Liver (tissue), 8 donors: ENCODE measurements at regions not wholly inside any gene's neighbourhood (a gene's known extent, or its start where the extent isn't known, plus 50 kb on each side); places are given as distances from the start of the nearest gene placed in this dataset.

ENCODE experiments used
- DNase-seq: peaks from one replicate; pipeline ENCODE4 v3.0.0-alpha.2; 2017; ENCODE audit warnings: low spot score
- H3K27ac ChIP-seq, 2 donors: one replicate each; pipeline ENCODE4 v1.7.0; 2013; ENCODE audit warnings: inconsistent platforms in 2 of 2, low read length in 2 of 2, control low read depth in 1 of 2, low read depth in 1 of 2, mild to moderate bottlenecking in 1 of 2
- H3K27me3 ChIP-seq, 4 donors: one replicate each; pipeline versions ENCODE4 v1.6.1 to v1.7.0; 2013; ENCODE audit warnings: low read length in 3 of 4, inconsistent platforms in 1 of 4, mild to moderate bottlenecking in 1 of 4, moderate library complexity in 1 of 4; ENCODE audit not compliant: control insufficient read depth in 4 of 4, insufficient read depth in 4 of 4
- H3K36me3 ChIP-seq, 4 donors: one replicate each; pipeline versions ENCODE4 v1.6.1 to v1.7.0; 2013; ENCODE audit warnings: low read length in 3 of 4, mild to moderate bottlenecking in 3 of 4, low read depth in 1 of 4, moderate library complexity in 1 of 4; ENCODE audit not compliant: control insufficient read depth in 4 of 4, insufficient read depth in 3 of 4
- H3K4me1 ChIP-seq, 4 donors: one replicate each; pipeline versions ENCODE4 v1.6.1 to v1.7.0; 2013; ENCODE audit warnings: low read length in 3 of 4, mild to moderate bottlenecking in 3 of 4, moderate library complexity in 1 of 4; ENCODE audit not compliant: control insufficient read depth in 4 of 4, insufficient read depth in 4 of 4
- H3K4me3 ChIP-seq, 3 donors: one replicate each; pipeline versions ENCODE4 v1.6.1 to v1.7.0; 2013; ENCODE audit warnings: low read length in 3 of 3, control low read depth in 1 of 3, low read depth in 1 of 3, mild to moderate bottlenecking in 1 of 3
- H3K9ac ChIP-seq, 2 donors: one replicate each; pipeline ENCODE4 v1.7.0; 2013; ENCODE audit warnings: low read length in 2 of 2, mild to moderate bottlenecking in 2 of 2, moderate library complexity in 2 of 2, control low read depth in 1 of 2, low read depth in 1 of 2
- H3K9me3 ChIP-seq, 4 donors: one replicate each; pipeline versions ENCODE4 v1.6.1 to v1.7.0; 2013; ENCODE audit warnings: low read length in 3 of 4; ENCODE audit not compliant: control insufficient read depth in 4 of 4
- EGR1 ChIP-seq, 2 donors: IDR thresholded peaks; 2 replicates each; pipeline ENCODE4 v1.6.1; 2016 to 2018; ENCODE audit warnings: antibody characterized with exemption in 2 of 2, low read depth in 2 of 2
- FOXA1 ChIP-seq: IDR thresholded peaks from 2 replicates; pipeline ENCODE4 v1.6.1; 2016; ENCODE audit warnings: antibody characterized with exemption
- FOXA2 ChIP-seq: IDR thresholded peaks from 2 replicates; pipeline ENCODE4 v1.6.1; 2016; ENCODE audit warnings: antibody characterized with exemption
- GABPA ChIP-seq, 2 donors: IDR thresholded peaks in 1 of 2; conservative IDR thresholded peaks in 1 of 2; 2 replicates each; pipeline ENCODE4 v1.6.1; 2016; ENCODE audit warnings: antibody characterized with exemption in 2 of 2, mild to moderate bottlenecking in 1 of 2, moderate library complexity in 1 of 2
- HNF4A ChIP-seq, 2 donors: conservative IDR thresholded peaks; 2 replicates each; pipeline ENCODE4 v1.6.1; 2016; ENCODE audit warnings: antibody characterized with exemption in 2 of 2, mild to moderate bottlenecking in 2 of 2
- HNF4G ChIP-seq: IDR thresholded peaks from 2 replicates; pipeline ENCODE4 v1.6.1; 2016; ENCODE audit warnings: antibody characterized with exemption
- NR2F2 ChIP-seq: IDR thresholded peaks from 2 replicates; pipeline ENCODE4 v1.6.1; 2016; ENCODE audit warnings: antibody characterized with exemption
- RAD21 ChIP-seq, 2 donors: IDR thresholded peaks; 2 replicates each; pipeline ENCODE4 v1.6.1; 2016; ENCODE audit warnings: antibody characterized with exemption in 2 of 2, mild to moderate bottlenecking in 2 of 2
- RXRA ChIP-seq, 2 donors: IDR thresholded peaks; 2 replicates each; pipeline ENCODE4 v1.6.1; 2017 to 2018; ENCODE audit warnings: antibody characterized with exemption in 2 of 2, mild to moderate bottlenecking in 1 of 2
- SP1 ChIP-seq: IDR thresholded peaks from 2 replicates; pipeline ENCODE4 v1.6.1; 2018; ENCODE audit warnings: antibody characterized with exemption, mild to moderate bottlenecking
- YY1 ChIP-seq: IDR thresholded peaks from 2 replicates; pipeline ENCODE4 v1.6.1; 2016; ENCODE audit warnings: antibody characterized with exemption, mild to moderate bottlenecking
- WGBS: extraction: QIAGEN DNeasy Blood & Tissue Kit; methylation state at CpG from one replicate; pipeline ENCODE4 v1.1.7; 2013; 5-methylcytosine and 5-hydroxymethylcytosine counted together
- TF ChIP-seq, protein P1 (sequence below): fragments of 150-350 bp; IDR thresholded peaks from 2 replicates; pipeline ENCODE4 v1.5.1; 2017; ENCODE audit warnings: improper control_type of control experiment, low read depth, low read length; ENCODE audit not compliant: missing input control
- TF ChIP-seq, protein P2 (sequence below): IDR thresholded peaks from 2 replicates; pipeline ENCODE4 v1.6.1; 2016; ENCODE audit warnings: antibody characterized with exemption
- TF ChIP-seq, protein P3 (sequence below): IDR thresholded peaks from 2 replicates; pipeline ENCODE4 v1.6.1; 2016; ENCODE audit warnings: antibody characterized with exemption, mild to moderate bottlenecking
- TF ChIP-seq, protein P4 (sequence below): IDR thresholded peaks from 2 replicates; pipeline ENCODE4 v1.6.1; 2016; ENCODE audit warnings: antibody characterized with exemption
- TF ChIP-seq, protein P5 (sequence below): IDR thresholded peaks from 2 replicates; pipeline ENCODE4 v1.6.1; 2016; ENCODE audit warnings: antibody characterized with exemption
- donor health status: healthy.
- donor health status: healthy.
- donor health status: healthy.
- donor health status: healthy.
- donor health status: healthy.

DNA sequence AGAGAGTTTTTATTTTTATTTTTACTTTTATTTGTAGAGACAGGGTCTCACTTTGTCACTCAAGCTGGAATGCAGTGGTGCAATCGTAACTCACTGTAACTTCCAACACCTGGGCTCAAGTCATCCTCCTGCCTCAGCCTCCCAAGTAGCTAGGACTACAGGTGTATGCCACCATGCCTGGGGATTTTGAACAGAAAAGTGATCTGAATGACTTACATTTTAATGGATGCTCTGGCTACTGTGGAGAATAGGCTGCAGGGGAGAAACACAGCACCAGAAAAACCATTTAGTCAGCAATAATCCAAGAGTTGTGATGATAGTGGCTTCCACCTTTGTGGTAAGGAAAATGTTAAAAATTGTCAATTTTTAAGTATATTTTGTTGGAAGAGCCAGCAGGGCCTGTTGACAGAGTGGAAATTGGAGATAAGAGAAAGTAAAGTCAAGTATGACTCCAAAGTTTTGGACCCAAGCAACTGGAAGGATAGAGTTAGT lies 106.0 kb upstream of the LOC128125822 start (continued):
- TF ChIP-seq, protein P1, sequence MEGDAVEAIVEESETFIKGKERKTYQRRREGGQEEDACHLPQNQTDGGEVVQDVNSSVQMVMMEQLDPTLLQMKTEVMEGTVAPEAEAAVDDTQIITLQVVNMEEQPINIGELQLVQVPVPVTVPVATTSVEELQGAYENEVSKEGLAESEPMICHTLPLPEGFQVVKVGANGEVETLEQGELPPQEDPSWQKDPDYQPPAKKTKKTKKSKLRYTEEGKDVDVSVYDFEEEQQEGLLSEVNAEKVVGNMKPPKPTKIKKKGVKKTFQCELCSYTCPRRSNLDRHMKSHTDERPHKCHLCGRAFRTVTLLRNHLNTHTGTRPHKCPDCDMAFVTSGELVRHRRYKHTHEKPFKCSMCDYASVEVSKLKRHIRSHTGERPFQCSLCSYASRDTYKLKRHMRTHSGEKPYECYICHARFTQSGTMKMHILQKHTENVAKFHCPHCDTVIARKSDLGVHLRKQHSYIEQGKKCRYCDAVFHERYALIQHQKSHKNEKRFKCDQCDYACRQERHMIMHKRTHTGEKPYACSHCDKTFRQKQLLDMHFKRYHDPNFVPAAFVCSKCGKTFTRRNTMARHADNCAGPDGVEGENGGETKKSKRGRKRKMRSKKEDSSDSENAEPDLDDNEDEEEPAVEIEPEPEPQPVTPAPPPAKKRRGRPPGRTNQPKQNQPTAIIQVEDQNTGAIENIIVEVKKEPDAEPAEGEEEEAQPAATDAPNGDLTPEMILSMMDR = no peak
- TF ChIP-seq FOXA1 = no peak
- TF ChIP-seq, protein P2, sequence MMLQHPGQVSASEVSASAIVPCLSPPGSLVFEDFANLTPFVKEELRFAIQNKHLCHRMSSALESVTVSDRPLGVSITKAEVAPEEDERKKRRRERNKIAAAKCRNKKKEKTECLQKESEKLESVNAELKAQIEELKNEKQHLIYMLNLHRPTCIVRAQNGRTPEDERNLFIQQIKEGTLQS = no peak
- no peak for TF ChIP-seq RAD21 (IDR thresholded peaks at IDR 0.05)
- TF ChIP-seq EGR1 (IDR thresholded peaks at IDR 0.05; ENCODE audit: low read depth in 2 of 2) = no peak
- no peak for TF ChIP-seq HNF4A (conservative IDR thresholded peaks at IDR 0.05)
- TF ChIP-seq SP1 = no peak
- TF ChIP-seq RXRA (IDR thresholded peaks at IDR 0.05) = no peak
- no peak for TF ChIP-seq YY1

DNA sequence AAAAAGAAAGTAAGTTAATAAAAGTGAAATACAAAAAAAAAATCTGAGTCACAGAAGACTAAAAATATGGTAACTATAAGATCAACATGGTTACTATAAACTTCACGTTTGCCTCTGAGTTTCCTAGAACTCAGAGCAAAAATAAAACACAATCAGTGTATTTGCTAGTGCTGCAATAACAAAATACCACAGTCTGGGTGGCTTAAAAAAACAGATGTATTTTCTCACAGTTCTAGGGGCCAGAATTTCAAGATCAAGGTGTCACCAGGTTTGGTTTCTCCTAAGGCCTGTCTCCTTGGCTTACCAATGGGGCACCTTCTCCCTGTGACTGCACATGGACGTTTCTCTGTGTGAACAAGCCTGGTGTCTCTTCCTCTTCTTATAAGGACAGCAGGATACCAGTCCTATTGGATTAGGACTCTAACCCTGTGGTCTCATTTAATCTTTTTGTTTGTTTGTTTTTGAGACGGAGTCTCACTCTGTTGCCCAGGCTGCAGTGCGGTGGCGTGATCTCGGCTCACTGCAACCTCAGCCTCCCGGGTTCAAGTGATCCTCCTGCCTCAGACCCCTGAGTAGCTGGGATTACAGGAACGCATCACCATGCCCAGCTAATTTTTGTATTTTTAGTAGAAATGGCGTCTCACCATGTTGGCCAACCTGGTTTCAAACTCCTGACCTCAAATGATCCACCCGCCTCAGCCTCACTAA lies 104.9 kb upstream of the LOC128125822 start:
- Histone ChIP-seq H3K4me1 (peaks cover 0 to 11% (median 2%) of the 10 kb centered on the region in 4 donors), H3K9me3 (no peaks in the 10 kb centered on the region), H3K27ac (peak overlapping the region; percentile 53 to 72), H3K27me3 (no peaks in the 10 kb centered on the region), H3K36me3 (no peaks in the 10 kb centered on the region), H3K9ac (no peak overlapping the region), H3K4me3 (no peak overlapping the region)
- TF ChIP-seq FOXA2 = no peak
- no peak for TF ChIP-seq EGR1 (IDR thresholded peaks at IDR 0.05; ENCODE audit: low read depth in 2 of 2)
- no peak for TF ChIP-seq FOXA1
- no peak for TF ChIP-seq YY1
- TF ChIP-seq, protein P3, sequence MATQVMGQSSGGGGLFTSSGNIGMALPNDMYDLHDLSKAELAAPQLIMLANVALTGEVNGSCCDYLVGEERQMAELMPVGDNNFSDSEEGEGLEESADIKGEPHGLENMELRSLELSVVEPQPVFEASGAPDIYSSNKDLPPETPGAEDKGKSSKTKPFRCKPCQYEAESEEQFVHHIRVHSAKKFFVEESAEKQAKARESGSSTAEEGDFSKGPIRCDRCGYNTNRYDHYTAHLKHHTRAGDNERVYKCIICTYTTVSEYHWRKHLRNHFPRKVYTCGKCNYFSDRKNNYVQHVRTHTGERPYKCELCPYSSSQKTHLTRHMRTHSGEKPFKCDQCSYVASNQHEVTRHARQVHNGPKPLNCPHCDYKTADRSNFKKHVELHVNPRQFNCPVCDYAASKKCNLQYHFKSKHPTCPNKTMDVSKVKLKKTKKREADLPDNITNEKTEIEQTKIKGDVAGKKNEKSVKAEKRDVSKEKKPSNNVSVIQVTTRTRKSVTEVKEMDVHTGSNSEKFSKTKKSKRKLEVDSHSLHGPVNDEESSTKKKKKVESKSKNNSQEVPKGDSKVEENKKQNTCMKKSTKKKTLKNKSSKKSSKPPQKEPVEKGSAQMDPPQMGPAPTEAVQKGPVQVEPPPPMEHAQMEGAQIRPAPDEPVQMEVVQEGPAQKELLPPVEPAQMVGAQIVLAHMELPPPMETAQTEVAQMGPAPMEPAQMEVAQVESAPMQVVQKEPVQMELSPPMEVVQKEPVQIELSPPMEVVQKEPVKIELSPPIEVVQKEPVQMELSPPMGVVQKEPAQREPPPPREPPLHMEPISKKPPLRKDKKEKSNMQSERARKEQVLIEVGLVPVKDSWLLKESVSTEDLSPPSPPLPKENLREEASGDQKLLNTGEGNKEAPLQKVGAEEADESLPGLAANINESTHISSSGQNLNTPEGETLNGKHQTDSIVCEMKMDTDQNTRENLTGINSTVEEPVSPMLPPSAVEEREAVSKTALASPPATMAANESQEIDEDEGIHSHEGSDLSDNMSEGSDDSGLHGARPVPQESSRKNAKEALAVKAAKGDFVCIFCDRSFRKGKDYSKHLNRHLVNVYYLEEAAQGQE = no peak
- no peak for TF ChIP-seq GABPA (IDR thresholded peaks at IDR 0.05 in 1 of 2, conservative IDR thresholded peaks at IDR 0.05 in 1 of 2)
- no peak for TF ChIP-seq RAD21 (IDR thresholded peaks at IDR 0.05)
- TF ChIP-seq RXRA (IDR thresholded peaks at IDR 0.05) = no peak
- TF ChIP-seq HNF4G = no peak
- no peak for TF ChIP-seq NR2F2
- no peak for TF ChIP-seq HNF4A (conservative IDR thresholded peaks at IDR 0.05)
- TF ChIP-seq, protein P4, sequence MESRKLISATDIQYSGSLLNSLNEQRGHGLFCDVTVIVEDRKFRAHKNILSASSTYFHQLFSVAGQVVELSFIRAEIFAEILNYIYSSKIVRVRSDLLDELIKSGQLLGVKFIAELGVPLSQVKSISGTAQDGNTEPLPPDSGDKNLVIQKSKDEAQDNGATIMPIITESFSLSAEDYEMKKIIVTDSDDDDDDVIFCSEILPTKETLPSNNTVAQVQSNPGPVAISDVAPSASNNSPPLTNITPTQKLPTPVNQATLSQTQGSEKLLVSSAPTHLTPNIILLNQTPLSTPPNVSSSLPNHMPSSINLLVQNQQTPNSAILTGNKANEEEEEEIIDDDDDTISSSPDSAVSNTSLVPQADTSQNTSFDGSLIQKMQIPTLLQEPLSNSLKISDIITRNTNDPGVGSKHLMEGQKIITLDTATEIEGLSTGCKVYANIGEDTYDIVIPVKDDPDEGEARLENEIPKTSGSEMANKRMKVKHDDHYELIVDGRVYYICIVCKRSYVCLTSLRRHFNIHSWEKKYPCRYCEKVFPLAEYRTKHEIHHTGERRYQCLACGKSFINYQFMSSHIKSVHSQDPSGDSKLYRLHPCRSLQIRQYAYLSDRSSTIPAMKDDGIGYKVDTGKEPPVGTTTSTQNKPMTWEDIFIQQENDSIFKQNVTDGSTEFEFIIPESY = no peak
- TF ChIP-seq, protein P5, sequence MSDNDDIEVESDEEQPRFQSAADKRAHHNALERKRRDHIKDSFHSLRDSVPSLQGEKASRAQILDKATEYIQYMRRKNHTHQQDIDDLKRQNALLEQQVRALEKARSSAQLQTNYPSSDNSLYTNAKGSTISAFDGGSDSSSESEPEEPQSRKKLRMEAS = no peak
- TF ChIP-seq, protein P1 = no peak
- TF ChIP-seq, protein P2 = no peak
- 63% methylated on average over 10 of the region's 10 CpGs for WGBS
- DNase-seq = no peak
